Coronary artery (tissue), 2 donors: ENCODE measurements at regions not wholly inside any gene's neighbourhood (a gene's known extent, or its start where the extent isn't known, plus 50 kb on each side); places are given as distances from the start of the nearest gene placed in this dataset.

Experiments
- DNase-seq: peaks from one replicate; pipeline ENCODE4 v3.0.0-alpha.2; 2017; ENCODE audit warnings: low spot score
- H3K27ac ChIP-seq, 2 donors: fragments of 200-600 bp; sonication (generic); one replicate each; pipeline ENCODE4 v1.5.1; 2016 to 2019
- H3K4me3 ChIP-seq: fragments of 200-600 bp; sonication (generic); 2 replicates; pipeline ENCODE4 v1.5.1; 2016; ENCODE audit warnings: mild to moderate bottlenecking, moderate library complexity
- CTCF ChIP-seq: fragments of 200-600 bp; sonication (generic); IDR thresholded peaks from one replicate; pipeline ENCODE4 v1.5.1; 2019; ENCODE audit warnings: antibody characterized with exemption

GRCh38 chr9:86406366-86406765 is 52.2 kb upstream of the TUT7 start:
- no peak for DNase-seq
- Histone ChIP-seq H3K27ac (no peak overlapping the region), H3K4me3 (no peak overlapping the region)
- no peak for TF ChIP-seq CTCF

GRCh38 chr9:86405926-86406325 is 51.7 kb upstream of the TUT7 start:
- DNase-seq, result no peak
- Histone ChIP-seq H3K4me3 (no peak overlapping the region), H3K27ac (no peak overlapping the region)
- TF ChIP-seq CTCF, result no peak

- H3K27ac ChIP-seq, result no peak overlapping the region
Measured at GRCh38 chr9:86405086-86405491, 50.9 kb upstream of the TUT7 start.

More at GRCh38 chr9:86405086-86405491, 50.9 kb upstream of the TUT7 start:
- H3K4me3 ChIP-seq, result no peak overlapping the region
- no peak for TF ChIP-seq CTCF
- no peak for DNase-seq
